MCF 10A (cell line): ENCODE measurements at regions not wholly inside any gene's neighbourhood (a gene's known extent, or its start where the extent isn't known, plus 50 kb on each side); places are given as distances from the start of the nearest gene placed in this dataset.

Experiments used
- BruUV-seq: library from RNA; stranded (reverse); fragments of 400-500 nt; replicated peaks from 2 replicates; lab custom pipeline; 2021; lab: Mats Ljungman, UMichigan
- CTCF ChIA-PET: fragments of 300-600 bp; sonication (Branson Sonifier 250); formaldehyde crosslinking; extraction: SDS; loops from one replicate; lab custom pipeline; 2021; ENCODE audit warnings: antibody characterized with exemption, inconsistent platforms; lab: Yijun Ruan, JAX
- POLR2A ChIA-PET: fragments of 300-600, 350-650 bp; sonication (Branson Sonifier 250); formaldehyde crosslinking; extraction: SDS; loops from one replicate; lab custom pipeline; 2020; ENCODE audit warnings: antibody characterized with exemption, inconsistent platforms; lab: Yijun Ruan, JAX
- DNase-seq: peaks from one replicate; pipeline ENCODE4 v3.0.0-alpha.2; 2018; ENCODE audit not compliant: unreplicated experiment
- H3K27ac Mint-ChIP-seq: one replicate; pipeline ENCODE4 v1.8.0; 2022; ENCODE audit warnings: mild to moderate bottlenecking, low read depth, mixed read lengths; ENCODE audit not compliant: unreplicated experiment
- H3K27me3 Mint-ChIP-seq: one replicate; pipeline ENCODE4 v1.8.0; 2022; ENCODE audit warnings: mixed read lengths; ENCODE audit not compliant: insufficient read depth, unreplicated experiment
- H3K36me3 Mint-ChIP-seq: one replicate; pipeline ENCODE4 v1.8.0; 2022; ENCODE audit warnings: mild to moderate bottlenecking, moderate library complexity, mixed read lengths; ENCODE audit not compliant: insufficient read depth, unreplicated experiment
- H3K4me1 Mint-ChIP-seq: one replicate; pipeline ENCODE4 v1.8.0; 2022; ENCODE audit warnings: mixed read lengths; ENCODE audit not compliant: insufficient read depth, unreplicated experiment
- H3K4me3 Mint-ChIP-seq: one replicate; pipeline ENCODE4 v1.8.0; 2022; ENCODE audit warnings: mild to moderate bottlenecking, moderate library complexity, mixed read lengths; ENCODE audit not compliant: unreplicated experiment
- H3K9me3 Mint-ChIP-seq: one replicate; pipeline ENCODE4 v1.8.0; 2022; ENCODE audit warnings: mixed read lengths; ENCODE audit not compliant: unreplicated experiment
- intact Hi-C: fragments of 100-400 bp; cut with micrococcal nuclease; formaldehyde crosslinking; loops from 2 replicates; pipeline ENCODE4 v1.14.1; 2022
- TF ChIP-seq, protein P1 (sequence below): fragments of 200-600 bp; IDR thresholded peaks from one replicate; pipeline ENCODE4 v1.8.0; 2022; ENCODE audit warnings: antibody characterized with exemption, mild to moderate bottlenecking; ENCODE audit not compliant: unreplicated experiment

DNA sequence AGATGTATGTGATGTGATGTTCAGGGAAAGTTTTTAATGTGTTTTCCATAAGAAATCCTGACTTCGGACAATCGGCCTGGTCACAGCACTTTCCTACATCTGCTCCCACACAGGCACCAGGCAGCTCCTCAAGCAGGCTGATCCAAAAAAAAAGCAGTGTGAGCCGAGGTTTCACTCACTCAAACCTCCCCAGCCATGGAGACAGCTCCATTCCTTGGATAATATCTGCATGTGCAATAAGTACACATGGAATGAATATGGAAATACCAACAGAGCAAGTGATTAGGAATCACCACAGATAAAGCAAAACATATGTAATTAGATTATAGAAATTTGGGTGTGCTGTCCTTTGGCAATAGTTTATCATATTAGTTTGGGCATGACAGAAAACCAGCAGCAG is 88.8 kb upstream of the API5 start:
- no peaks in the 10 kb centered on the region for H3K4me1 Mint-ChIP-seq
- H3K4me3 Mint-ChIP-seq: no peak overlapping the region
- ChIA-PET POLR2A (no interaction called here), CTCF (interaction anchor here (0.7 to 2.4 kb wide), 3 partner anchors 46 to 664 kb away, joined by 3 to 7 read pairs (median 3); no protein-coding TSS in a partner anchor)
- H3K36me3 Mint-ChIP-seq: no peaks in the 10 kb centered on the region
- no peak overlapping the region for H3K27ac Mint-ChIP-seq
- TF ChIP-seq, protein P1, sequence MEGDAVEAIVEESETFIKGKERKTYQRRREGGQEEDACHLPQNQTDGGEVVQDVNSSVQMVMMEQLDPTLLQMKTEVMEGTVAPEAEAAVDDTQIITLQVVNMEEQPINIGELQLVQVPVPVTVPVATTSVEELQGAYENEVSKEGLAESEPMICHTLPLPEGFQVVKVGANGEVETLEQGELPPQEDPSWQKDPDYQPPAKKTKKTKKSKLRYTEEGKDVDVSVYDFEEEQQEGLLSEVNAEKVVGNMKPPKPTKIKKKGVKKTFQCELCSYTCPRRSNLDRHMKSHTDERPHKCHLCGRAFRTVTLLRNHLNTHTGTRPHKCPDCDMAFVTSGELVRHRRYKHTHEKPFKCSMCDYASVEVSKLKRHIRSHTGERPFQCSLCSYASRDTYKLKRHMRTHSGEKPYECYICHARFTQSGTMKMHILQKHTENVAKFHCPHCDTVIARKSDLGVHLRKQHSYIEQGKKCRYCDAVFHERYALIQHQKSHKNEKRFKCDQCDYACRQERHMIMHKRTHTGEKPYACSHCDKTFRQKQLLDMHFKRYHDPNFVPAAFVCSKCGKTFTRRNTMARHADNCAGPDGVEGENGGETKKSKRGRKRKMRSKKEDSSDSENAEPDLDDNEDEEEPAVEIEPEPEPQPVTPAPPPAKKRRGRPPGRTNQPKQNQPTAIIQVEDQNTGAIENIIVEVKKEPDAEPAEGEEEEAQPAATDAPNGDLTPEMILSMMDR: no peak
- peaks cover 16% of the 10 kb centered on the region for H3K9me3 Mint-ChIP-seq
- H3K27me3 Mint-ChIP-seq: no peaks in the 10 kb centered on the region
- no peak for DNase-seq
- intact Hi-C loops: no loop called here
- BruUV-seq: no TSS peak

DNA sequence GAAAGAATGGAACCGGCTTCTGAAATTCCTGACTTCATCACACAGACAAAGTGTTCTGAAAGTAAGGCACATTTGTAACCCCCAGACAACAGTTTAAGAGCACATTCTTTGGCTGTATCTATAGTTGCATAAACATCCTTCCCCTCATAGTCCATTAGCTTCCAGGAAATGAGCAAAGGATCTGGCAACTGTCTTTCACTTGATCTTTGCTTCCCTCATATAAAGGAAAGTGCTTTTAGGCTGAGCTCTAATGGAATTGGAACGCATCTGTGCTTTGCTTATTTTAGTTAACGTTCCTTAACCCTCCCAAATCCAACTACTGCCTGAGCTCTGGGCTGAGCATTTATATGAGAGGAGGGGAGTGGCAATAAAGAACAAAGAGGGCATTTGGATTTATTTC is 76.9 kb upstream of the API5 start:
- peaks cover 5% of the 10 kb centered on the region for H3K36me3 Mint-ChIP-seq
- H3K27me3 Mint-ChIP-seq: no peaks in the 10 kb centered on the region
- no peak overlapping the region for H3K4me3 Mint-ChIP-seq
- H3K4me1 Mint-ChIP-seq: no peaks in the 10 kb centered on the region
- intact Hi-C loops: no loop called here
- TF ChIP-seq, protein P1: no peak
- BruUV-seq: no TSS peak
- CTCF ChIA-PET: no interaction called here
- no peak for DNase-seq
- no peak overlapping the region for H3K27ac Mint-ChIP-seq
- H3K9me3 Mint-ChIP-seq: no peaks in the 10 kb centered on the region
- POLR2A ChIA-PET: no interaction called here

DNA sequence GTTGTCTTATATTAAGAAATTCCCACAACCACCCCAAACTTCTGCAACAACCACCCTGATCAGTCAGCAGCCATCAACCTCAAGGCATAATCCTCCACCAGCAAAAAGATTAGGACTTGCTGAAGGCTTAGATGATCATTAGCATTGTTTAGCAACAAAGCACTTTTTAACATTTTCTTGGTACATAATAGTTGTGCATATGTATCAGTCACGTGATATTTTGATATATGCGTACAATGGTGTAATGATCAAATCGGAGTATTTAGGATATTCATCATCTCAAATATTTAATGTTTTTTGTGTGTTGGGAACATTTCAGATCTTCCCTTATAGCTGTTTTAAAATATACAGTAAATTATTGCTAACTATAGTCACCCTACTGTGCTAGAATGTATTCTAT is 73.5 kb upstream of the API5 start:
- intact Hi-C loops: no loop called here

DNA sequence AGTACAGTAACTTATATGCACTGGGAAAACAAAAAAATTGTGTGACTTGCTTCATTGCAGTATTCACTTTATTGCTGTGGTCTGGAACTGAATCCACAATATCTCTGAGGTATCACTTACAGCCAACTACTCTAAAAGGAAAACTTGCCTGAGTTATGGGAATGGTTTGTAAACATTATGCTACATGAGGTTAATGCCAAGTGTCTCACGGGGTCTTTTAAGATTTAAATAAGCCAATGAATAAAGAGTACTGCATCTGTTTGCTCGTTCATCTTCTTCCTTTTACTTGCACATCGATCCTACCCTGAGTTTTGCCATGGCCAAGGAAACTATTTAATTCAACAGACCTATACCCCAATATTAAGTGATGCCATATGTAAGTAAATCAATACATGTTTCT is 72.0 kb upstream of the API5 start:
- H3K36me3 Mint-ChIP-seq: no peaks in the 10 kb centered on the region
- POLR2A ChIA-PET: no interaction called here
- BruUV-seq: no TSS peak

More for the DNA sequence above, 73.5 kb upstream of the API5 start:
- H3K27ac Mint-ChIP-seq: no peak overlapping the region
- H3K4me3 Mint-ChIP-seq: no peak overlapping the region
- ChIA-PET POLR2A (no interaction called here), CTCF (no interaction called here)
- no peaks in the 10 kb centered on the region for H3K36me3 Mint-ChIP-seq
- TF ChIP-seq, protein P1: no peak
- no peaks in the 10 kb centered on the region for H3K9me3 Mint-ChIP-seq
- no peaks in the 10 kb centered on the region for H3K4me1 Mint-ChIP-seq
- no TSS peak for BruUV-seq
- DNase-seq: no peak
- no peaks in the 10 kb centered on the region for H3K27me3 Mint-ChIP-seq

More for the DNA sequence above, 72.0 kb upstream of the API5 start:
- intact Hi-C loops: no loop called here
- Mint-ChIP-seq H3K27ac (no peak overlapping the region), H3K4me3 (no peak overlapping the region), H3K9me3 (no peaks in the 10 kb centered on the region), H3K27me3 (no peaks in the 10 kb centered on the region), H3K4me1 (no peaks in the 10 kb centered on the region)
- TF ChIP-seq, protein P1: no peak
- CTCF ChIA-PET: no interaction called here
- no peak for DNase-seq
